Mammary epithelial cell (primary cell): ENCODE measurements at regions not wholly inside any gene's neighbourhood (a gene's known extent, or its start where the extent isn't known, plus 50 kb on each side); places are given as distances from the start of the nearest gene placed in this dataset.

Experiments
- EZH2 ChIP-seq: IDR thresholded peaks from 2 replicates; pipeline ENCODE4 v1.6.1; 2012; ENCODE audit warnings: low read length, inconsistent platforms, borderline replicate concordance
- TF ChIP-seq, protein P1 (sequence below), 2 donors: IDR thresholded peaks in 1 of 2; conservative IDR thresholded peaks in 1 of 2; 2 replicates each; pipeline ENCODE4 v1.5.1; 2011 to 2012; ENCODE audit warnings: inconsistent platforms in 2 of 2, low read length in 2 of 2, mild to moderate bottlenecking in 2 of 2, control low read depth in 1 of 2, low read depth in 1 of 2; ENCODE audit not compliant: insufficient read depth in 1 of 2; ENCODE audit errors: extremely low read depth in 1 of 2

DNA sequence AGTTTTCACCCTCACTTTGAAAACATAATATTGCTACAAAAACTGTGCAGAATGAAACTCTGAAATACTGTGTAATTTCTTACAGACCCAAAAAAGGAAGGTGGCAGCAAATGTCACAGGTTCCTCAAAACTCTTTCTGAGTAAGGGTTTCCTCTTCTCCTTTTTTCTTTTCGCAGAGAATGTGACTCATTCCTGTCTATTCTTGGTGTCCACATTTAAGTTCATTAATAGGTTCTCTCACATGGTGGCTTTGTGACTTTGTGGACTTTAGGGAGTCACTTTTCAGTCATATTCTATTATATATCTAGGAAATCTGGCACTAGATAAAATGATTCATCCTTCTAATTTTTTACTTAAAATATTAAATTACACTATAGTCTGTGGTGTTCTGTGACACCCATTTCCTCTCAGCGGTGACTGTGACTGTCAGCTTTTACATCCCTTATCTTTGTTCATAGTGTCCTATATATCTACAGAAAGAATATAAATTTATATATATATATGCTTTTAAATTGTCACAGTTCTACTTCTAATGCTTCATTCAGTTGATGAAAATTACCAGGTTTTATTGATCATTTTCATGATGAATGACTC is 126.8 kb upstream of the HCRTR2 start:
- TF ChIP-seq, protein P1, sequence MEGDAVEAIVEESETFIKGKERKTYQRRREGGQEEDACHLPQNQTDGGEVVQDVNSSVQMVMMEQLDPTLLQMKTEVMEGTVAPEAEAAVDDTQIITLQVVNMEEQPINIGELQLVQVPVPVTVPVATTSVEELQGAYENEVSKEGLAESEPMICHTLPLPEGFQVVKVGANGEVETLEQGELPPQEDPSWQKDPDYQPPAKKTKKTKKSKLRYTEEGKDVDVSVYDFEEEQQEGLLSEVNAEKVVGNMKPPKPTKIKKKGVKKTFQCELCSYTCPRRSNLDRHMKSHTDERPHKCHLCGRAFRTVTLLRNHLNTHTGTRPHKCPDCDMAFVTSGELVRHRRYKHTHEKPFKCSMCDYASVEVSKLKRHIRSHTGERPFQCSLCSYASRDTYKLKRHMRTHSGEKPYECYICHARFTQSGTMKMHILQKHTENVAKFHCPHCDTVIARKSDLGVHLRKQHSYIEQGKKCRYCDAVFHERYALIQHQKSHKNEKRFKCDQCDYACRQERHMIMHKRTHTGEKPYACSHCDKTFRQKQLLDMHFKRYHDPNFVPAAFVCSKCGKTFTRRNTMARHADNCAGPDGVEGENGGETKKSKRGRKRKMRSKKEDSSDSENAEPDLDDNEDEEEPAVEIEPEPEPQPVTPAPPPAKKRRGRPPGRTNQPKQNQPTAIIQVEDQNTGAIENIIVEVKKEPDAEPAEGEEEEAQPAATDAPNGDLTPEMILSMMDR (conservative IDR thresholded peaks at IDR 0.05 in 1 of 2, IDR thresholded peaks at IDR 0.05 in 1 of 2; ENCODE audit: extremely low read depth in 1 of 2, insufficient read depth in 1 of 2, low read depth in 1 of 2, low read length in 2 of 2), result no peak
- TF ChIP-seq EZH2, result no peak
